NCI-H187 (cell line): ENCODE measurements at regions not wholly inside any gene's neighbourhood (a gene's known extent, or its start where the extent isn't known, plus 50 kb on each side); places are given as distances from the start of the nearest gene placed in this dataset.
"Not testable (repeated sequence)": the region's sequence is repeated elsewhere in the genome, so short reads cannot be mapped to it uniquely, and the experiment has no call there.

Experiments used
- DNase-seq, 2 experiments: peaks; one replicate each; lab custom pipeline; 2025; lab: John Stamatoyannopoulos, UW

- no peak for DNase-seq
These were observed 917.6 kb downstream of the TLE1 start for GRCh38 chr9:80771555-80772347.

GRCh38 chr9:80763536-80763935 is 925.8 kb downstream of the TLE1 start:
- DNase-seq: no peak

GRCh38 chr9:80755586-80755985 is 933.8 kb downstream of the TLE1 start:
- DNase-seq: no peak

GRCh38 chr9:80747056-80747455 is 942.3 kb downstream of the TLE1 start:
- DNase-seq: not testable (repeated sequence)

- no peak for DNase-seq
These were observed 956.8 kb downstream of the TLE1 start for GRCh38 chr9:80732506-80732905.

GRCh38 chr9:80720579-80720978 is 968.8 kb downstream of the TLE1 start:
- no peak for DNase-seq

GRCh38 chr9:80707120-80707519 is 982.2 kb downstream of the TLE1 start:
- no peak for DNase-seq

- no peak for DNase-seq
These were observed 988.3 kb downstream of the TLE1 start for GRCh38 chr9:80701061-80701460.

- no peak for DNase-seq
These were observed 989.8 kb downstream of the TLE1 start for GRCh38 chr9:80699511-80699998.

- DNase-seq: no peak
These were observed 990.5 kb downstream of the TLE1 start for GRCh38 chr9:80698725-80699410.

- DNase-seq: no peak
These were observed 996.6 kb downstream of the TLE1 start for GRCh38 chr9:80692751-80693150.

GRCh38 chr9:80691229-80691628 is 998.1 kb downstream of the TLE1 start:
- DNase-seq: no peak

- no peak for DNase-seq
These were observed 998.9 kb downstream of the TLE1 start for GRCh38 chr9:80690349-80690939.

GRCh38 chr9:80679916-80680315 is 1009.4 kb downstream of the TLE1 start:
- DNase-seq: no peak

GRCh38 chr9:80678906-80679305 is 1010.4 kb downstream of the TLE1 start:
- DNase-seq: no peak

GRCh38 chr9:80673496-80673895 is 1015.9 kb downstream of the TLE1 start:
- DNase-seq: no peak

GRCh38 chr9:80665479-80665878 is 1023.9 kb downstream of the TLE1 start:
- DNase-seq: no peak

- no peak for DNase-seq
These were observed 1024.8 kb downstream of the TLE1 start for GRCh38 chr9:80664327-80665210.

- DNase-seq: not testable (repeated sequence)
These were observed 1029.6 kb downstream of the TLE1 start for GRCh38 chr9:80659751-80660150.

GRCh38 chr9:80651044-80651443 is 1038.3 kb downstream of the TLE1 start:
- no peak for DNase-seq

- no peak for DNase-seq
These were observed 1039.9 kb downstream of the TLE1 start for GRCh38 chr9:80649496-80649895.

- no peak for DNase-seq
These were observed 1040.3 kb downstream of the TLE1 start for GRCh38 chr9:80649001-80649420.
